ENCODE measurements at regions not wholly inside any gene's neighbourhood (a gene's known extent, or its start where the extent isn't known, plus 50 kb on each side); places are given as distances from the start of the nearest gene placed in this dataset.
A peak's percentile ranks its signal among the peaks of the same experiment; 100 is the strongest.

GRCh38 chr13:99690426-99691174 is 189.3 kb downstream of the TM9SF2 start:
- no peak for TF ChIP-seq CTCF (conservative IDR thresholded peaks at IDR 0.05; ENCODE audit: low read depth, low read length)
- DNase-seq (ENCODE audit: low read depth), result no peak
- H3K4me3 ChIP-seq (ENCODE audit: low read length), result no peak overlapping the region

- no peak for TF ChIP-seq CTCF (conservative IDR thresholded peaks at IDR 0.05; ENCODE audit: low read depth, low read length)
Observed at GRCh38 chr13:99689955-99690354, 188.7 kb downstream of the TM9SF2 start.

GRCh38 chr13:99688776-99689175 is 187.5 kb downstream of the TM9SF2 start:
- no peak for DNase-seq (ENCODE audit: low read depth)
- TF ChIP-seq CTCF (conservative IDR thresholded peaks at IDR 0.05; ENCODE audit: low read depth, low read length), result no peak
- H3K4me3 ChIP-seq (ENCODE audit: low read length), result no peak overlapping the region

More at GRCh38 chr13:99689955-99690354, 188.7 kb downstream of the TM9SF2 start:
- DNase-seq (ENCODE audit: low read depth), result no peak
- H3K4me3 ChIP-seq (ENCODE audit: low read length), result no peak overlapping the region

- DNase-seq (ENCODE audit: low read depth), result peak; percentile 10
- TF ChIP-seq CTCF (conservative IDR thresholded peaks at IDR 0.05; ENCODE audit: low read depth, low read length), result no peak
- H3K4me3 ChIP-seq (ENCODE audit: low read length), result no peak overlapping the region
Observed at GRCh38 chr13:99687723-99688397, 186.6 kb downstream of the TM9SF2 start.

- TF ChIP-seq CTCF (conservative IDR thresholded peaks at IDR 0.05; ENCODE audit: low read depth, low read length), result no peak
- DNase-seq (ENCODE audit: low read depth), result no peak
- H3K4me3 ChIP-seq (ENCODE audit: low read length), result no peak overlapping the region
Observed at GRCh38 chr13:99686944-99687411, 185.7 kb downstream of the TM9SF2 start.

GRCh38 chr13:99686157-99686572 is 184.9 kb downstream of the TM9SF2 start:
- no peak overlapping the region for H3K4me3 ChIP-seq (ENCODE audit: low read length)
- no peak for DNase-seq (ENCODE audit: low read depth)
- TF ChIP-seq CTCF (conservative IDR thresholded peaks at IDR 0.05; ENCODE audit: low read depth, low read length), result no peak
